ENCODE measurements at regions not wholly inside any gene's neighbourhood (a gene's known extent, or its start where the extent isn't known, plus 50 kb on each side); places are given as distances from the start of the nearest gene placed in this dataset.
A peak's percentile ranks its signal among the peaks of the same experiment; 100 is the strongest.

DNA sequence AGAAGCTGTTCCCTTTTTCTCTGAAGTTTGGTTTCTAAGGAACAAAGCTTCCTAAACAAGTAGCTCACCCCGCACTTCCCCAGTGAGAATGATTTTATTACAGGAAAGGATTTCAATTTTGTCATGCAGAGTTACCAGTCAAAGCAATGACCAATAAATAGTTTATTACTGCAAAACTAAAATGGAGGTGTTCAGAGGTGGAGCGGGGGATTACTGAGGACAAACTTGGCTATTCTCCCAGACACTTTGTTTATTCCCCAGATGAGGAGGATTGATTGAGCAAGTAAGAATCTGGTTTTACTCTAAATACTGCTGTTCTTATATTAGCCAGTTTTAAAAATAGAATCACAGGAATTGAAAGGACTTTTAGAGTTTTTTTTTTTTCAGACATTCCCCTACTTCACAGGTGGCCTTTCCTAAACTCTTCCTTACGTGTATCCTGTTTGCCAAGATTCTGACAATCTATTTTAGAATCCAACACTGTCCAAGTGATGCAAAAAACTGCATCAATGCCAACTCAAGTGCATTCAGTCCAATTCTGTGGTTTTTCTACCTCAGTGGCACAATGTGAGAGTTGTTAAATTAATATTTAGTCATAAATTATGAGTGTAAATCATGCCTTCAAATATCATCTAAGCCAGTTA lies 136.1 kb downstream of the TNFSF18 start:
- Mint-ChIP-seq H3K27ac (no peak overlapping the region), H3K36me3 (peaks cover 9% of the 10 kb centered on the region), H3K4me1 (no peaks in the 10 kb centered on the region), H3K27me3 (peaks cover 10% of the 10 kb centered on the region), H3K4me3 (no peak overlapping the region), H3K9me3 (ENCODE audit: low read depth) (peaks cover 10% of the 10 kb centered on the region)
- ATAC-seq (no peak), DNase-seq (no peak)
- CTCF ChIA-PET: no interaction called here

DNA sequence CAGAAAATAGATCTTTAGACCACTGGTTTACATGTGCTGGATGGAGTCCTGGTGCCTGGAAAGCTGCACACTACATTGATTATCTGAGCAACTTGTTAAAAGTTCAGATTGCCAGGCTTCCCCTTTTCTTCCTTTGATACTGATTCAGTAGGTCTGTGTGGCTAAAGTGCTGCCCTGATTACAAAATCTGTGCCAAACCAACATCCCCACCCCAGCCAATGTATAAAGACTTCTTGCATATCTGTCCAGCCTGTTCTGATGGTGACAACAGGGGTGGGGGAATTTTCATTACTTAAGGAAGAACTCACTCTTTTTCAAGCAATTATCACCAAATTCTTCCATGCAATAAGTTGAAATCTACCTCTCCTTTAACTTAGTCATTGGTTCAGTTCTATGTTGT lies 135.5 kb downstream of the TNFSF18 start:
- Mint-ChIP-seq H3K9me3 (ENCODE audit: low read depth) (peaks cover 10% of the 10 kb centered on the region), H3K4me1 (no peaks in the 10 kb centered on the region), H3K4me3 (no peak overlapping the region), H3K27me3 (peaks cover 10% of the 10 kb centered on the region), H3K36me3 (peaks cover 9% of the 10 kb centered on the region), H3K27ac (no peak overlapping the region)
- ATAC-seq (no peak), DNase-seq (no peak)
- CTCF ChIA-PET: no interaction called here

DNA sequence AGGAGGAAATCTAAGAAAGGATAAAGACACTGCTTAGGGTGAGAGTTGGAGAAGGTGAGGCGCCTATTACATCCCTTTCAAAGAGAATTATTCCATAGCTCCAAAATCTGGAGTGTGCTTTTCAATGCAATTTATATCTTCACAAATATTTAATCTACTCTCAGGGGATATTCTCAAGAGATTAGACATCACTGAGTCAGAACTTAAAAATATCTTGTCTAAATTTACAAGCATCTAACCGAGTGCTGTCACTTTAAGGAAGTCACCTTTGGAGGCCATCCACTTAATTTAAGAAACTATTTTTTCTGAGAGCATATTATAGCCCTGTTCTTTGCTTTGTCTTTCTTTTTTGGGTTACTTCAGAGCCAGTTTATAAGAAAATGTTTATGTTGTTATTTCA lies 134.6 kb downstream of the TNFSF18 start:
- DNase-seq: no peak
- Mint-ChIP-seq H3K27ac (no peak overlapping the region), H3K4me3 (no peak overlapping the region), H3K27me3 (peaks cover 10% of the 10 kb centered on the region), H3K4me1 (no peaks in the 10 kb centered on the region), H3K36me3 (peaks cover 9% of the 10 kb centered on the region), H3K9me3 (ENCODE audit: low read depth) (peaks cover 10% of the 10 kb centered on the region)
- ATAC-seq: no peak
- CTCF ChIA-PET: no interaction called here

DNA sequence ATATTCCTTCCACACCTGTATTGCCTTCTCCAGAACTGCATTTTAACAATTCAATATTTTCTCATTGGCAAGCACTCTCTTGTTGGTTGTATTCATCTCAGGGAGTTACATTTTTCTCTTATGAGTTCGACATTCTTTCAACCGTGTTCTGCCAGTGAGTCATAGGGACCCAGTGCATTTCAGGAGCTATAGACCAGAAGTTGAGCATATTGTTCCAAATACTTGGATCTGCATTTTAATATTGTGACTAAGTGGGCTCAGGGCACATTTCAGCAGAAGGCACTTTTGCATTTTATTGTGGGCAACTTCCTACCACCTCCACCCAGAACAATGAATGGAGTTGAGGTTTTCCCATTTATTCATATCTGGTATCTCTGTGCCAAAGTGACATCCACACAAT lies 132.8 kb downstream of the TNFSF18 start:
- no peaks in the 10 kb centered on the region for H3K4me1 Mint-ChIP-seq

DNA sequence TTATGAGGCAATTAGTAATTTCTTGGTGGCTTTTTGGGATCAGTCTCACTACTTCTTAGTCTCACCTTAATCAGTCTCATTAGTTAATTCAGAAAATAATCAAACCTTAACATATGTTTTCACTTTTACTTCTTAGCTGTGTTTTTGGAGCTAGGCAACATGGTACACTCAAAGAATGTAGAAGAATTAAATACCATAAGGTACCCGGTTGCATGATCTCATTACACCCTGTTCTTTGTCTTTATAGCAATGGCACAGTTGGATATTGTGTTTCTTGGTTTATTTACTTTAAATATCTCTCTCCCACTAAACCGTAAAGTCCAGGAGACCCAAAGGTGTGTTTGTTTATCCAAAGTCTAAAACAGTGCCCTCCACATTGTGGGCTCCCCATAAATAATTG lies 132.3 kb downstream of the TNFSF18 start:
- DNase-seq (no peak), ATAC-seq (no peak)
- H3K27me3 Mint-ChIP-seq: peaks cover 10% of the 10 kb centered on the region
- H3K36me3 Mint-ChIP-seq: peaks cover 2% of the 10 kb centered on the region
- no peaks in the 10 kb centered on the region for H3K4me1 Mint-ChIP-seq
- peaks cover 1% of the 10 kb centered on the region for H3K9me3 Mint-ChIP-seq (ENCODE audit: low read depth)
- no peak overlapping the region for H3K4me3 Mint-ChIP-seq
- CTCF ChIA-PET: no interaction called here
- no peak overlapping the region for H3K27ac Mint-ChIP-seq

More for the DNA sequence above, 132.8 kb downstream of the TNFSF18 start:
- Mint-ChIP-seq H3K27ac (no peak overlapping the region), H3K4me3 (no peak overlapping the region), H3K36me3 (peaks cover 5% of the 10 kb centered on the region), H3K27me3 (peaks cover 10% of the 10 kb centered on the region), H3K9me3 (ENCODE audit: low read depth) (peaks cover 5% of the 10 kb centered on the region)
- CTCF ChIA-PET: interaction anchor here (1.1 kb wide), 1 partner anchor 92 kb away, joined by 5 read pairs; no protein-coding TSS in a partner anchor
- DNase-seq: no peak
- ATAC-seq: no peak

DNA sequence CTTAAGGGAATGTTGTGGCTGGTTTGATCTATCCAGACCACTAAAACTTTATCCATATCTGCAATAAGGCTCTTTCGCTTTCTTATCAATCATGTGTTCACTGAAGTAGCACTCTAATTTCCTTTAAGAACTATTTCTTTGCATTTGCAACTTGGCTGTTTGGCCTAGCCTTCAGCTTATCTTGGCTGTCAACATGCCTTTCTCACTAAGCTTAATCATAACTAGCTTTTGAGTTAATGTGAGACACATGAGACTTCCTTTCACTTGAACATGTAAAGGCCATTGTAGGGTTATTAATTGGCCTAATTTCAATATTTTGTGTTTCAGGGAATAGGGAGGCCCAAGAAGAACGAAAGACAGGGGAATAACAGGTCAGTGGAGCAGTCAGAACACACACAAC lies 124.7 kb downstream of the TNFSF18 start:
- no peaks in the 10 kb centered on the region for H3K9me3 Mint-ChIP-seq (ENCODE audit: low read depth)
- H3K4me1 Mint-ChIP-seq: no peaks in the 10 kb centered on the region
- DNase-seq (no peak), ATAC-seq (no peak)
- H3K27me3 Mint-ChIP-seq: peaks cover 11% of the 10 kb centered on the region
- no peak overlapping the region for H3K4me3 Mint-ChIP-seq
- CTCF ChIA-PET: no interaction called here
- no peak overlapping the region for H3K27ac Mint-ChIP-seq
- H3K36me3 Mint-ChIP-seq: no peaks in the 10 kb centered on the region

DNA sequence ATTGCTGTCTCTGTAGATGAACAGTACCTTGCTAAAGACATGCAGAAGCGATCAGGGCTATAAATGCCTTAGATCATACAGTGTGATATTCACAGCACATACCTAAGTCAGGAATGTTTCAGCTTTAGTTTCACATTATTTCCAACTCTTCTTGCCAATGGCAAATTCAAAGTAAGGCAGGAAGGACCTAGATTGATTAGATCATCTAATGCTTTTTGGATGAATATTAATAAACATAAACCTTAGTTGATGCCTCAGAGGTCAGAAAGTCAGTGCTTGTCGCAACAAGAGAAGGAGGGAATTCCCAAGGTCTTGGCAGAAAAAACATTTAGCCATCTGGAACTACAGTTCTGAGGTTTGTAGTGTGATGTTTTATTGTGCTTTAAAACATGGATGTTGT lies 122.3 kb downstream of the TNFSF18 start:
- peaks cover 5% of the 10 kb centered on the region for H3K4me1 Mint-ChIP-seq
- CTCF ChIA-PET: no interaction called here
- DNase-seq: no peak
- no peaks in the 10 kb centered on the region for H3K9me3 Mint-ChIP-seq (ENCODE audit: low read depth)
- H3K27me3 Mint-ChIP-seq: peaks cover 11% of the 10 kb centered on the region
- H3K27ac Mint-ChIP-seq: no peak overlapping the region
- no peak overlapping the region for H3K4me3 Mint-ChIP-seq
- ATAC-seq: no peak
- H3K36me3 Mint-ChIP-seq: no peaks in the 10 kb centered on the region

DNA sequence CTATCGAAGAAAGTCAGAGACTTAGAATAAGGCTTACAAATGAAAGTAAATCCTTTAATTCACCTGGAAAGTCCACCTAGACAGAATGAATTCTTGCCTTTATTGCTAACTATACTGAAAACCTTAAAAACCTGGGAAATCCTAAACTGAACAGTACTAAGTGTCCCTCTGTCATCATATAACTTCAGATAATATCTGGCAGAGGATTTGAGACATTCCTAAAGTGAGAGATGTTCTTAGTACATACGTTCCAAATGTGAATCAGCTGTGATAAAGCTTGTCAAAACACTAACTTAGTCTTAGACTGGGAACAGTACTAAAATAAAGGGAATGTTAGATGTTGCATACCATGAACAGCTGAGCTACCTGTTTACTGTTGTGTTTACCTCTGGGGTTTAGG lies 121.7 kb downstream of the TNFSF18 start:
- no peak overlapping the region for H3K4me3 Mint-ChIP-seq
- no peaks in the 10 kb centered on the region for H3K36me3 Mint-ChIP-seq
- DNase-seq: no peak
- H3K27ac Mint-ChIP-seq: no peak overlapping the region
- H3K4me1 Mint-ChIP-seq: peaks cover 9% of the 10 kb centered on the region
- CTCF ChIA-PET: no interaction called here
- no peak for ATAC-seq
- H3K27me3 Mint-ChIP-seq: peaks cover 11% of the 10 kb centered on the region
- no peaks in the 10 kb centered on the region for H3K9me3 Mint-ChIP-seq (ENCODE audit: low read depth)

DNA sequence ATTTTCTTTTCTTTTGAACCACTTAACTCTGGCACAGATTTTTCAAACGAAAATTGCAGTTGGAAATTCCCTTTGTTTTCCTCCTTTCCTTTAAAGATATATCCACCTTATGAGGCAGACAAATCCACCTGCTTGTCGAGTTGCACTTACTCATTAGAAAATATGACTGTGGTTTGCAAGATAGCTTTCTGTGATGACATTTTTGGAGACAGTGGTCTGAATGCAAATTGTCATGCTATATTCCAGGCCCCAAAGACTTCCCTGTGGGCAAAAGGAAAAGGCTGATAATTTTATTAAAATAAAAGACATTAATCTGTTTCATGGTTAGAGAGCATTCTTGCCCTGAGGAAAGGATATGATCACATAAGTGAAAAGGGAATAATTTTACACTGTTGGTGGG lies 120.6 kb downstream of the TNFSF18 start:
- H3K27ac Mint-ChIP-seq: no peak overlapping the region
- peaks cover 8% of the 10 kb centered on the region for H3K27me3 Mint-ChIP-seq
- no peaks in the 10 kb centered on the region for H3K9me3 Mint-ChIP-seq (ENCODE audit: low read depth)
- CTCF ChIA-PET: no interaction called here
- H3K4me3 Mint-ChIP-seq: no peak overlapping the region
- peaks cover 2% of the 10 kb centered on the region for H3K36me3 Mint-ChIP-seq
- DNase-seq (no peak), ATAC-seq (no peak)
- peaks cover 18% of the 10 kb centered on the region for H3K4me1 Mint-ChIP-seq

DNA sequence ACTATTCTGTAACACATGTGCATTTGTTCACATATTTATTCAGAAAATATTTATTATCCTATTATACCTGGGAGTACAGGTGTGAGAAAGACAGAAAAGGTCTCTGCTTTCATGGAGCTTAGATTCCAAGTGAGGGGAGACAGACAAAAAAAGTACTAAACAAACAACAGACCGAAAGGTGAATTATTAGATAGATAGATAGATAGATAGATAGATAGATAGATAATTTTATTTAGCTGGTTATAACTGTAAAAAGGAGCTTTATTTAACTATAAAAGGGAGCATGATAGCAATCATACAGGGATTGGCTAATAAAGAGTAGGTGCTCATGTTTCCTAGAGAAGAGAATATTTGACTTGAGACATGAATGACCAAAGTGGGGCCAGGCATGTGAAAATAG lies 119.4 kb downstream of the TNFSF18 start:
- CTCF ChIA-PET: no interaction called here
- ATAC-seq: no peak
- Mint-ChIP-seq H3K27me3 (peaks cover 8% of the 10 kb centered on the region), H3K9me3 (ENCODE audit: low read depth) (no peaks in the 10 kb centered on the region), H3K4me1 (peaks cover 18% of the 10 kb centered on the region), H3K4me3 (no peak overlapping the region), H3K27ac (no peak overlapping the region), H3K36me3 (peaks cover 2% of the 10 kb centered on the region)
- DNase-seq: no peak

DNA sequence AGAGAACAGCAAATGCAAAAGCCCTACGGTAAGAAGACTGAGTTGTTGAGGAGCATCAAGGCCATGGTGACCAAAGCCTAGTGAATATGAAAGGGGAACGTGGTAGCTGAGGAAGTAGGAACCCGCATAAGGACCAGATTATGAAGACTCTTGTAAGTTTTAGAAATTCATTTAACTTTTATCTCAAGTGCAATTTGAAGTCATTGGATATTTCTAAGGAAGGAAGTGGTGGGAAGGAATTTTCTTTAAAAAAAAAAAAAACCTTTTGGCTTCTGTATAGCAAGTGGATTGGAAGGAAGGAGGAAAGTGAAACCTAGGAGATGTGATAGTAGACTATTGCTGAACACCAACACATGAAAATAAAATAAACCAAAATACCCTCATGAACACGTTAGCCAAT lies 119.0 kb downstream of the TNFSF18 start:
- no peak overlapping the region for H3K27ac Mint-ChIP-seq
- H3K27me3 Mint-ChIP-seq: peaks cover 8% of the 10 kb centered on the region
- ATAC-seq (no peak), DNase-seq (no peak)
- no peak overlapping the region for H3K4me3 Mint-ChIP-seq
- no peaks in the 10 kb centered on the region for H3K9me3 Mint-ChIP-seq (ENCODE audit: low read depth)
- CTCF ChIA-PET: no interaction called here
- peaks cover 18% of the 10 kb centered on the region for H3K4me1 Mint-ChIP-seq
- H3K36me3 Mint-ChIP-seq: peaks cover 2% of the 10 kb centered on the region

DNA sequence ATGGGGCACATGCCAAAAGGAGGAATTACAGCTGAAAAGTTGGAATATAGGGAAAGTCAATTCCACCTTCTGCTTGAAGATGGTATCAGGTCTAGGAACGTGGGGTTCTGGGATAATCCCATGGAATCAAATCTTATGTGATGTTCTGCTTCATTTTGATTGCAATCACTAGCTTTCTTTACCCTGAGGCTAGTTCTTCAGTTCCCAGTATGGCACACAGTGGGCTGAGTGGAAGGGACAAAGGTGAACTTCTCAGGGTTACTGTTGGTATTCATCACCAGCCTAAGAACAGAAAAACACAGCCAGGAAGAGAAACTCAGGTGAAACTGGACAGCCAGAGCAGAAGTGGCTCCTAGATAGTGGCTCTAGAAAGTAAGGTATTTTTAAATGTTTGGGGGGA lies 117.8 kb downstream of the TNFSF18 start:
- H3K27ac Mint-ChIP-seq: no peak overlapping the region
- H3K4me3 Mint-ChIP-seq: no peak overlapping the region
- no peak for DNase-seq
- peaks cover 18% of the 10 kb centered on the region for H3K4me1 Mint-ChIP-seq
- no peak for ATAC-seq
- no peaks in the 10 kb centered on the region for H3K9me3 Mint-ChIP-seq (ENCODE audit: low read depth)
- peaks cover 2% of the 10 kb centered on the region for H3K36me3 Mint-ChIP-seq
- H3K27me3 Mint-ChIP-seq: peaks cover 4% of the 10 kb centered on the region
- CTCF ChIA-PET: no interaction called here

DNA sequence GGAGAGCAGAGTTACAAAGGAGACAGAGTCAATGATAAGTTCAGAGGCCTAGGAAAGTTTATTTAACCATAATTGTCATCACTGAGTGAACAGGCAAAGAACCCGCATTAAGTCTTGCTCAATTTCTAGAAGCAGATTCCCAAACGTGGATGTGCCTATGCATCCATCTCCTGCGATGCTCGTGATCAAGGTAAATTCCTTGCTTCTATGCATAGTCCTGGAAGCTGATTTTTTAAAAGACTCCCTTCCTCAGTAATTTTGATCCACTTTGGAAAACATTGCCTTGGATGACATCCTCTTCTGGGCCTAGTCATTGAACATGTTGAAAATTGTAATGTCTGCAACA lies 116.4 kb downstream of the TNFSF18 start:
- Mint-ChIP-seq H3K4me1 (peaks cover 18% of the 10 kb centered on the region), H3K27ac (peak overlapping the region; percentile 40), H3K9me3 (ENCODE audit: low read depth) (no peaks in the 10 kb centered on the region), H3K36me3 (peaks cover 2% of the 10 kb centered on the region), H3K27me3 (no peaks in the 10 kb centered on the region), H3K4me3 (no peak overlapping the region)
- CTCF ChIA-PET: no interaction called here
- no peak for ATAC-seq
- no peak for DNase-seq

DNA sequence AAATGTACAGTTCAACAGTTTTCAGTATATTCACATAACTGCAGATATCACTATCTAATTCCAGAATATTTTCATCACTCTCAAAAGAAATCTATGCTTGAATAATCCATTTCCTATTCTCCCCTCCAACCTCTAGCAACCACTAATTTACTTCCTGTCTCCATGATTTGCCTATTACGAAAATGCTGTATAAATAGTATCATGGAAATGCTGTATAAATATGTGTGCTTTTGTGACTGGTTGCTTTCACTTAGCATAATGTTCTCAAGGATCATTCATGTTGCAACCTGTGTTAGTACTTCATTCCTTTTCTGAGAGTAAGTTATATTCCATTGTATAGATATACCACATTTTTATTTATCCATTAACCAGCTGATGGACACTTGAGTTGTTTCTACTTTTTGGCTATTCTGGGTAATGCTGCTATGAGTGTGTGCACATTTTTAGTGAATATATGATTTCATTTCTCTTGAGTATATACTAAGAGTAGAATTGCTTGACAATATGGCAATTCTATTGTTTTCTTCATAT lies 115.6 kb downstream of the TNFSF18 start:
- CTCF ChIA-PET: no interaction called here
- no peak for ATAC-seq
- no peak for DNase-seq
- Mint-ChIP-seq H3K36me3 (peaks cover 2% of the 10 kb centered on the region), H3K4me3 (no peak overlapping the region), H3K27ac (no peak overlapping the region), H3K9me3 (ENCODE audit: low read depth) (no peaks in the 10 kb centered on the region), H3K4me1 (peaks cover 18% of the 10 kb centered on the region), H3K27me3 (no peaks in the 10 kb centered on the region)
